GM13977 (cell line): ENCODE measurements at regions not wholly inside any gene's neighbourhood (a gene's known extent, or its start where the extent isn't known, plus 50 kb on each side); places are given as distances from the start of the nearest gene placed in this dataset.

Experiments
- DNase-seq: peaks from one replicate; pipeline ENCODE4 v3.0.0; 2012; ENCODE audit warnings: low spot score
- CTCF ChIP-seq: IDR thresholded peaks from 2 replicates; pipeline ENCODE4 v1.5.1; 2012; ENCODE audit warnings: mild to moderate bottlenecking, control low read depth; ENCODE audit not compliant: insufficient read depth; ENCODE audit errors: extremely low read depth, missing control alignments
- in situ Hi-C: fragments of 300-500 bp; cut with MboI; formaldehyde crosslinking; loops from one replicate; pipeline ENCODE4 v1.12.0; 2022; ENCODE audit warnings: low sequenced_read_pairs, low pct_unique_long_range_greater_than_20kb, mixed read lengths, inconsistent platforms; ENCODE audit not compliant: unreplicated experiment

- DNase-seq, result no peak
- in situ Hi-C loops, result no loop called here
- TF ChIP-seq CTCF, result no peak
Observed at GRCh38 chr6:145006914-145007313, 721.8 kb downstream of the UTRN start.

GRCh38 chr6:145008715-145009114 lies 723.6 kb downstream of the UTRN start:
- TF ChIP-seq CTCF, result no peak
- in situ Hi-C loops, result no loop called here
- DNase-seq, result no peak

GRCh38 chr6:145009711-145010110 lies 724.6 kb downstream of the UTRN start:
- TF ChIP-seq CTCF, result no peak
- in situ Hi-C loops, result no loop called here
- no peak for DNase-seq

- TF ChIP-seq CTCF, result no peak
- in situ Hi-C loops, result no loop called here
- no peak for DNase-seq
Observed at GRCh38 chr6:145012039-145012662, 723.2 kb downstream of the EPM2A start.

GRCh38 chr6:145015739-145016558 lies 719.4 kb downstream of the EPM2A start:
- in situ Hi-C loops, result no loop called here
- no peak for TF ChIP-seq CTCF
- peak; percentile 22 for DNase-seq

- in situ Hi-C loops, result no loop called here
- DNase-seq, result no peak
- no peak for TF ChIP-seq CTCF
Observed at GRCh38 chr6:145017051-145017450, 718.3 kb downstream of the EPM2A start.
